Dendritic cell treated with granulocyte-macrophage colony-stimulating factor and Interleukin-4, amounts not matched to agents 40 ng/mL and 50 ng/mL, for 4 days (primary cell): ENCODE measurements at regions not wholly inside any gene's neighbourhood (a gene's known extent, or its start where the extent isn't known, plus 50 kb on each side); places are given as distances from the start of the nearest gene placed in this dataset.

ENCODE experiments used
- H3K27ac Mint-ChIP-seq: one replicate; pipeline ENCODE4 v1.8.0; 2022; ENCODE audit warnings: mild to moderate bottlenecking, mixed read lengths
- H3K27me3 Mint-ChIP-seq: one replicate; pipeline ENCODE4 v1.8.0; 2022; ENCODE audit warnings: mild to moderate bottlenecking, mixed read lengths
- H3K36me3 Mint-ChIP-seq: one replicate; pipeline ENCODE4 v1.8.0; 2022; ENCODE audit warnings: low read depth, mixed read lengths
- H3K4me1 Mint-ChIP-seq: one replicate; pipeline ENCODE4 v1.8.0; 2022; ENCODE audit warnings: low read depth, mixed read lengths
- H3K4me3 Mint-ChIP-seq: one replicate; pipeline ENCODE4 v1.8.0; 2022; ENCODE audit warnings: mild to moderate bottlenecking, moderate library complexity, mixed read lengths
- H3K9me3 Mint-ChIP-seq: one replicate; pipeline ENCODE4 v1.8.0; 2022; ENCODE audit warnings: mixed read lengths
- intact Hi-C: fragments of 100-400 bp; cut with micrococcal nuclease; formaldehyde crosslinking; loops from one replicate; pipeline ENCODE4 v1.15.0; 2022

DNA sequence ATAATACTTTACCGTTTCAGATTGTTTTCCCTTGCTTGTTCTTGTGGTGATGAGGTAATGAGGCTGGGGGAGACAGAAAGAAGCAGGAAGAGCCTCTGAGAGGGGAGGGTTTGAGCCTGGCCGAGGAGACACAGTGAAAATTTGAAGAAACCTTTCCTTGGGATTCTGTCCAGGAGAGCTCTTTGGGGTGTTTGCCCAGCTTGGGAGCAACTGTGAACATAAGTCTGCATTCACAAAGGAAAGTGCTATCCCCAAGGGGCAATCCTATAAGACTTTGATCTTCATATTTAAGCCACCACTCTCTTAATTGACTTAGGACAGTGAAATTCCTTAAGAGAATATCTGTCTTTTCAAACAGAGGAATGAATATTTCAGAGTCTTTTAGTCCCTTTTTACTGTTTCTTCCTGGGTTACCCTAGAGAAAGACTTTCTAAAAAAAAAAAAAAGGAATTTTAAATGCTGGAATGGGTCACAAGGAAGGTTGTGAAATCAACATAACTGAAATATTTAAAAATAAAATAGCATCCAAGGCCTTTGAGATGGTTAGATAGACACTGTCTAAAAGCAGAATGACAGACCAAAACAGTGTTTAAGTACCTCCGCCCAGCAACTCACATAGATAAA, 52.5 kb upstream of the STAM2 start:
- intact Hi-C loops = no loop called here

DNA sequence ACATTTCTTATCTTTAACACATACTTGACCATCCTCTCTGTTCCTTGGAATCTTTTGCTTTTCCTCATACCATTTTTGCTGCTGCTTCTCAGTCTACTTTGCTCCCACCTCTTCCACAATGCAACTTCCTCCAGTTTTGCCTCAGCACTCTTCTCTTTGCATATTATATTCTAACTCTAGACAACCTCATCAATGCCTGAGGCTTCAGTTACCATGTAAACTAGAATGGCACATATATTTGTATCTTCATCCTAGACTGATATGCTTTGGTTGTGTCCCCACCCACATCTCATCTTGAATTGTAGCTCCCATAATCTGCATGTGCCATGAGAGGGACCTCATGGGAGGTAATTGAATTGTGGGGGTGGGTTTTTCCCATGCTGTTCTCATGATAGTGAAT, 55.9 kb upstream of the STAM2 start:
- Mint-ChIP-seq H3K27ac (no peak overlapping the region), H3K4me1 (no peaks in the 10 kb centered on the region), H3K9me3 (no peaks in the 10 kb centered on the region), H3K27me3 (no peaks in the 10 kb centered on the region), H3K36me3 (no peaks in the 10 kb centered on the region), H3K4me3 (no peak overlapping the region)
- intact Hi-C loops = no loop called here

More for the DNA sequence above, 52.5 kb upstream of the STAM2 start:
- H3K27me3 Mint-ChIP-seq = no peaks in the 10 kb centered on the region
- H3K4me1 Mint-ChIP-seq = peaks cover 10% of the 10 kb centered on the region
- no peaks in the 10 kb centered on the region for H3K9me3 Mint-ChIP-seq
- H3K27ac Mint-ChIP-seq = no peak overlapping the region
- no peak overlapping the region for H3K4me3 Mint-ChIP-seq
- H3K36me3 Mint-ChIP-seq = no peaks in the 10 kb centered on the region

DNA sequence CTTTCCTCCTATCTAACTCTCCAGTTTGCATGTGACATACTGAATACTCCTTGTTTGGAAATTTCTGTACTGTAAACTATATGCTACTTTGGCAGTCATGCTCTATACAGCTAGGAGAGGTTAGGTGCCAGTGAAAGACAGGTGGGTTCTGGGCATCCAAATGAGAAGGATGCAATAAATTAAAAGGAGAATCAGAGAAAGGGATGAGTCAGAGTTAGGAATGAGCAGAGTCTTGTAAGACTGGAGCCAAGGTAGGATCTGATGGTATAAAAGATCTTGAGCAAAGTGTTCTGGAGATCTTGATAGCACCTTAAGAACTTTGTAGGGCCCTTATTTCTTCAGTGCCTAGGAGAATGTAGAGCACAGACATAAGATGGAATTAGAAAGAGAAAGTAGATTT, 58.7 kb upstream of the STAM2 start:
- Mint-ChIP-seq H3K27me3 (no peaks in the 10 kb centered on the region), H3K27ac (no peak overlapping the region), H3K36me3 (no peaks in the 10 kb centered on the region), H3K4me3 (no peak overlapping the region), H3K4me1 (no peaks in the 10 kb centered on the region), H3K9me3 (no peaks in the 10 kb centered on the region)
- intact Hi-C loops = no loop called here

DNA sequence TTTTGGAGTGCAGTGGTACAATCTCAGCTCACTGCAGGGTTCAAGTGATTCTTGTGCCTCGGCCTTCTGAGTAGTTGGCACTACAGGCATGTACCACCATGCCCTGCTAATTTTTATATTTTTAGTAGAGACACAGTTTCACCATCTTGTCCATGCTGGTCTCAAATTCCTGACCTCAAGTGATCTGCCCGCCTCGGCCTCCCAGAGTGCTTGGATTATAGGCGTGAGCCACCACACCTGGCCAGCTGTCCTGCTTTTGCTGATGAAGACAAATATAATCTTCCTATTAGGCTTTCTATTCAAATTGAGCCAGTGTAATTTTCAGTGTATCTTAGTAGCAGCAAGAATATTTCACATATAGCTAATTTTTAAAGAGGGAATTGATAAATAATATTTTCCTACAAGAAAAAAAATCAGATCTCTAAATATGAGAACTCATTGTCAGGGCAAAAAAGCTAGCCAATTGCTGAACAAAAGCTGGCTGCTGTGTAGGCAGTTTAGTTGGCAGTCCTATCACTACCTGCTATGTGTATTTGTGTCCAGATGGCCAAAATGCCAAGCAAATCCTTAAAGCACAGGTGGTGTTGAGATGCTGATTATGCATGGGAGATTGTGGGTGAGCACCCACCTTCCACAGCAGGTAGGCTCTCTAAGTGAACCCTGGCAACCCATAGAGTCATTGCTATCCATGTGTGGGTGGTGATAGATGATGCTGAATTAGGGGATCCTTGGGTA, 60.8 kb upstream of the STAM2 start:
- no peak overlapping the region for H3K4me3 Mint-ChIP-seq
- no peaks in the 10 kb centered on the region for H3K36me3 Mint-ChIP-seq
- H3K27ac Mint-ChIP-seq = no peak overlapping the region
- H3K4me1 Mint-ChIP-seq = peaks cover 2% of the 10 kb centered on the region
- peaks cover 12% of the 10 kb centered on the region for H3K9me3 Mint-ChIP-seq
- no peaks in the 10 kb centered on the region for H3K27me3 Mint-ChIP-seq
- intact Hi-C loops = no loop called here

DNA sequence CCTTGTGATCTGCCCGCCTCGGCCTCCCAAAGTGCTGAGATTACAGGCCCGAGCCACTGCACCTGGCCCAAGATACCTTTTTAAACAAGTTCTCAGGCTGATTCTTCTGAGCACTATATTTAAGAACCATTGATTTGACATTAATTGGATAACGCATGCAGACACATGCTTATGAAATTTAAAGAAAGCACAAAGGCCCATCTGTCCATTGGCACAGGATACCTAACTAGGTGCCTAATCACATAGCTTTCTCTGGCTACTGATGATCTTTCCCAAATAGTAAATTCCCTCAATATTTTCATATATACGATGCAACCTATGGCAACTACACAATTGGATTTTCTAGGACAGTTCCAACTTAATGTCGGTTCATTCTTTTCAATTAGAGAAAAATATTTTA, 62.5 kb upstream of the STAM2 start:
- Mint-ChIP-seq H3K4me3 (no peak overlapping the region), H3K27me3 (no peaks in the 10 kb centered on the region), H3K27ac (no peak overlapping the region), H3K36me3 (no peaks in the 10 kb centered on the region), H3K9me3 (peaks cover 12% of the 10 kb centered on the region), H3K4me1 (peaks cover 5% of the 10 kb centered on the region)
- intact Hi-C loops = no loop called here

DNA sequence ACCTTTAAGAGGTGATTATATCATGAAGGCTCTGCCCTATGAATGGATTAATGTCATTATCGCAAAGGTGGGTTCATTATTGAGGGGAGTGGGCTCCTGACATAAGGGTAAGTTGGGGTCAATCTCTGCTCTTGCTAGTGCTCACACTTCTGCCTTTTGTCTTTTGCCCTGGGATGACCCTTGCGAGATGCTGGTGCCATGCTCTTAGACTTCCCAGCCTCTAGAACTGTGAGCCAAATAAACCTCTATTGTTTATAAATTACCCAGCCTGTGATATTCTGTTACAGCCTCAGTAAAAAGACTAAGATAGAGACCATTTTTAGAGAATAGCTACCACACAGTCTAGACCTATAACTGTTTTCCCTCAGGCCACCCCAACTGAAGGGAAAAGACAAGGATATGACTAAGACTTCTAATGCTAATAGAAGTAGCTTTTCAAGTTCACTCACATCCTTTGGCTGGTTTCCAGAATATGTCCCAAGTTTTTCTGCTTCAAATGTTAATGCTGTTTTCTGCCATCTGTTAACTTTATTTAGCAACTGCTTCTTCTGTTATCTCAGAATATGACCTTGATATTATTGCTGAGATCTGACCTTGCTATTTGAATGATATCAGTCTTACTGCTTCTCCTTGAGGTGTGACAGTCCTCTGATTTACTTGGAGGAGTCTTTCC, 65.1 kb upstream of the STAM2 start:
- peaks cover 5% of the 10 kb centered on the region for H3K4me1 Mint-ChIP-seq
- H3K36me3 Mint-ChIP-seq = no peaks in the 10 kb centered on the region
- peaks cover 7% of the 10 kb centered on the region for H3K27me3 Mint-ChIP-seq
- peaks cover 12% of the 10 kb centered on the region for H3K9me3 Mint-ChIP-seq
- intact Hi-C loops = no loop called here
- no peak overlapping the region for H3K27ac Mint-ChIP-seq
- H3K4me3 Mint-ChIP-seq = no peak overlapping the region

DNA sequence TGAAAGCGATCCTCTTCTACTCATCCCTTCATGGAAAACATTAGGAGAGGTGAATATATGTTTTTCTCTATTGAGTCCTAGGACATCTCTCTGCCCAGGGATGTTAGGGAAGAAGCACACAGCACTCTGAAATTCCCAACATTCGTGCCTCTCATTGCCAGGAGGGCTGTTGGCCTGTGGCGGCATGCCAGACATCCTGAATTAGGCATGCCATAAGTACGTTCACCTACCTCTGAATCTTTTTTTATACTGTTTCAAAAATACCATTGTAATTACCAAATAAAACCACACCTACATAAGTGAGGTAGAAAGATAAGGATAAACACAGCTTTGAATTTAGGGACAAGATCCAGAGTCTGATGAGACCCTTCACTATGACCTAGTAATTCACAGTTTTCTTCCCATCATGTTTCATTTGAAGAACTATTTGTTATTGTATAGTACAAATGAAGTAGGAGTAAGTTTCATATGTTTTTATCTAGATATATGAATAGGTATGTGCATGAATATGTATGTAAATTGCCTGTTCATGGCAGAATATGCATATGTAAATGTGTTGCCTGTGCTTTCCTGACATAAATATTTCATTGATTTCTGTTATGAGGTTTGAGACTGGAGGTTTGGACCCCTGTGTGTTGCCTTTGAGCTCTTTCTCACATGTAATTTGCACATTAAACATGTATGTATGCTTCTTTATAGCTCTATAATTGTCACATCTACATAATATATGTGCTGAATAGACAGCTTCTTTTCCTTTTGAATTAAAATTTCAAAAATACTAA, 66.6 kb upstream of the STAM2 start:
- Mint-ChIP-seq H3K27ac (no peak overlapping the region), H3K36me3 (no peaks in the 10 kb centered on the region), H3K27me3 (peaks cover 7% of the 10 kb centered on the region), H3K4me1 (peaks cover 5% of the 10 kb centered on the region), H3K9me3 (peaks cover 12% of the 10 kb centered on the region), H3K4me3 (no peak overlapping the region)
- intact Hi-C loops = no loop called here

DNA sequence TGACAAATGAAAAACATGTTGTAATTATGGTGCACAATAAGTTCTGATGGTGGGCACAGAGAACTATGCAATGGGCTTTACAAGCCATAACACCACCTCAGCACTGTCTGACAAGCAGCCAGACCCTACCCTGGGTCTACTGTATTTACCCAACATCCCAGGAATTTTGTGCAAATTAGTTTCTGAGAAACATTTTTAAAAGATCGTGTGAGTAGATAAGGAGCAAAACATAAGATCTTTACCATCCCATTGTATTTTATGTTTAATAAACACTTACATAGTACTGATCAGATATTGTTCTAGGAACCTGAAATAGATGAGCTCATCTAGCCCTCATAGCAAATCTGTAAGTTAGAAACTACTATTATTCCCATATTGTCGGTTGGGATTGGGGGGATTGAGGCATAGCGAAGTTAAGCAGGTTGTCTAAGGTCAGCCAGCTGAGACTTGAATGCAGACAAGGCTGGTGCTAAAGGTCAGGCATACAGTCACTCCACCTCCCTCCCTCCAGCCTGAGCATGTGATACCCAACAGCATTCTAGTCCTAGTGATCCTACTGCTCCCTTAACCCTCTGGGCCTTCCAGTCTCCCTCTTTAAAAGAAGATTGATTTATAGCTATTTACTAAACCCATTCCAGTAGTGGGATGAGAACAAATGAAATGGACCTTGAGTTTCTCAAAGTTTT, 67.4 kb upstream of the STAM2 start:
- H3K36me3 Mint-ChIP-seq = no peaks in the 10 kb centered on the region
- H3K9me3 Mint-ChIP-seq = peaks cover 12% of the 10 kb centered on the region
- peaks cover 5% of the 10 kb centered on the region for H3K4me1 Mint-ChIP-seq
- peaks cover 7% of the 10 kb centered on the region for H3K27me3 Mint-ChIP-seq
- intact Hi-C loops = no loop called here
- no peak overlapping the region for H3K27ac Mint-ChIP-seq
- no peak overlapping the region for H3K4me3 Mint-ChIP-seq

DNA sequence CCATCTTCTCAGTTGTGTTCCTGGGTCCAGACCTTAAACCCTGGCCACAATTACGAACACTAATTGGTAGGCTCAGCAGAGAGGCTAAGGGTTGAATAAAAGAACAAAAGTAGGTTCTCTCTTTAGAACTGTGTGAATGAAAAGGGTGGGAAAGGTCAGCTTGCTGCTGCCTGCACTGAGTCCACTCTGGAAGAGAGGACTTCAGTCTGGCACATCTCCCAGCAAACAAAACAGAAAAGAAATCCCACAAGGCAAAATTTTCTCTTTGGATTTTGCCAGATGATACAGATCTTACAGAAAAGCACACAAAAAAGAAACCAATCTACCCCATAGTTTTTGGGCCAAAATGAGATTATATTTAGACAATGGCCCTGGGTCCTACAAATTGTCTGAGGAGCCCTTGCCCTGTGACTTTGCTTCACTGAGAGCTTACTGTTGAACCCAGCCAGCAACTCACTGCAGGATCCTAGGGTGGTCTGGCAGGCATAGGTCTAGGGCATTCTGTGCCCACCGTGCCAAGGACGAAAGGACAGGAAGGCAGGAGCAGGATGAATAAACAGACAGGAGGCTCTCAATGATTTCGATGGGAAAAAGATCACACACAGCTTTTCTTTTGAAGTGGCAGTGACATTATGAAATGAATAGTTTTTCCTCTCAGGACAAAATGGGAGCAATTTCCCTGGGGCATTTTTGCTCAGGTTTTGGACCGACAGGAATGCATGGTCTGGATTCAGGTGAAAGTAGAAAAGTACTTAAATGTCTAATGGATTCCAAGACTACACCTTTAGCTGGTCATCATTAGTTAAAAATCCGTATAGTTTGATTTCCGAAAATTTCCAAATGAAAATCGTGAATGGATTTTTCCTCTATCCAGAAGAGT, 68.4 kb upstream of the STAM2 start:
- H3K9me3 Mint-ChIP-seq = peaks cover 12% of the 10 kb centered on the region
- intact Hi-C loops = no loop called here
- no peaks in the 10 kb centered on the region for H3K36me3 Mint-ChIP-seq
- no peak overlapping the region for H3K27ac Mint-ChIP-seq
- peaks cover 7% of the 10 kb centered on the region for H3K27me3 Mint-ChIP-seq
- H3K4me3 Mint-ChIP-seq = no peak overlapping the region
- peaks cover 5% of the 10 kb centered on the region for H3K4me1 Mint-ChIP-seq

DNA sequence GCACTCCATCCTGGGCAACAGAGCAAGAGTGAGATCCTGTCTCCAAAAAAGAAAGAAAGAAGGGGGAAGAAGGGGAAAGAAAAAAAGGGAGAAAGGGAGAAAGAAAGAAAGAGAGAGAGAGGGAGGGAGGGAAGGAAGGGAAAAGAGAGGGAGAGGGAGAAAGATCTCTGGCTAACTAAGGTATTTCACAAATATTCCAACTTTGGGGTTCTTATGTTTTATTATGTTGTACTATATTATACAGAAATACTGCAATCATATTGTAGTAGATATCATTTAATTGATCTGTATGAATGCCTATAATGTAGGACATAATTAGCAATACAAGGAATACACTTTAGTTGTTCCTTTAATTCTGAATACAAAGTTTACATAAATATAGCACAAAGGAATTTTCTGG, 70.1 kb upstream of the STAM2 start:
- H3K27ac Mint-ChIP-seq = no peak overlapping the region
- peaks cover 3% of the 10 kb centered on the region for H3K9me3 Mint-ChIP-seq
- peaks cover 5% of the 10 kb centered on the region for H3K4me1 Mint-ChIP-seq
- intact Hi-C loops = no loop called here
- peaks cover 7% of the 10 kb centered on the region for H3K27me3 Mint-ChIP-seq
- no peak overlapping the region for H3K4me3 Mint-ChIP-seq
- H3K36me3 Mint-ChIP-seq = no peaks in the 10 kb centered on the region

DNA sequence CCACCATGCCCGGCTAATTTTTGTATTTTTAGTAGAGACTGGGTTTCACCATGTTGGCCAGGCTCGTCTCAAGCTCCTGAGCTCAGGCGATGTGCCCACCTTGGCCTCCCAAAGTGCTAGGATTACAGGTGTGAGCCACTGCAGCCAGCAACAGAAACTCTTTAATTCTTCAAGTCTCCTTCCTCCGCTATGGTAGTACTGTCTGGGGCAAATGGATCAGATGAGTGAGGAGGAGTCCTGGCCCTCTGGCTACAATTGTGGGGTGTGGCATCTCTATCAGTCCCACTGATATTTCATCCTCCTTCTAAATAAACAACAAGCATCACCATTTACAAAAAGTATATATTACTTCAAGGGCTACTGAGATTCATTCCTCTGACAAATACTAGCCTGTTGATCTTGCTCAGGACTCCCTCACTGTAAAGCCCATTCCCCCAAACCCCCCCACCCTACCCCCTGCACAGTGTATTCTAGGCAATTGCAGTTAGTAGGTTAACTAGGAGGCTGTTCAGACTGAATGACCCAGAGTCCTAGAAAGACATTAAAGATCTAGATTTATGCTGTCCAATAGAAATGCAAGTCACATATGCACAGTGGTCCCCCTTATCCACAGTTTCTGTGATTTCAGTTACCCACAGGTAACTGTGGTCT, 71.2 kb upstream of the STAM2 start:
- Mint-ChIP-seq H3K4me3 (no peak overlapping the region), H3K27ac (no peak overlapping the region), H3K36me3 (no peaks in the 10 kb centered on the region), H3K9me3 (no peaks in the 10 kb centered on the region), H3K27me3 (peaks cover 7% of the 10 kb centered on the region), H3K4me1 (no peaks in the 10 kb centered on the region)
- intact Hi-C loops = no loop called here

DNA sequence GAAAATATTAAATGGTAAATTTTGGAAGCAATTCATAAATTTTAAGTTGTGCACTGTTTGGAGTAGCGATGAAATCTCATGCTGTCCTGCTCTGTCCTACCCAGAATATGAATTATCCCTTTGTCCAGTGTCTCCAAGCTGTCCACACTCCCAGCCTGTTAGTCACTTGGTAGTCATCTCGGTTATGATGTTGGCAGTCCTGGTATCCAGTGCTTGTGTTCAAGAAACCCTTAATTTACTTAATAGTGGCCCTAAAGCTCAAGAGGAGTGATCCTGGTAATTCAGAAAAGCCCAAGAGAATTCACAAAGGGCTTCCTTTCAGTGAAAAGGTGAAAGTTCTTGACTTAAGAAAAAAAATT, 71.8 kb upstream of the STAM2 start:
- no peaks in the 10 kb centered on the region for H3K4me1 Mint-ChIP-seq
- H3K9me3 Mint-ChIP-seq = no peaks in the 10 kb centered on the region
- no peak overlapping the region for H3K4me3 Mint-ChIP-seq
- intact Hi-C loops = no loop called here
- no peaks in the 10 kb centered on the region for H3K36me3 Mint-ChIP-seq
- no peak overlapping the region for H3K27ac Mint-ChIP-seq
- H3K27me3 Mint-ChIP-seq = peaks cover 7% of the 10 kb centered on the region
